GM12878 (cell line): ENCODE measurements at regions not wholly inside any gene's neighbourhood (a gene's known extent, or its start where the extent isn't known, plus 50 kb on each side); places are given as distances from the start of the nearest gene placed in this dataset.

Source experiments
- ATAC-seq: fragments of 200-7000 bp; cut with Tn5 transposase; 3 replicates; pipeline ENCODE4 v1.9.1; 2020; ENCODE audit warnings: mild to moderate bottlenecking, moderate library complexity
- BruUV-seq: library from RNA; stranded (reverse); fragments of 400-500 nt; replicated peaks from 2 replicates; lab custom pipeline; 2021; lab: Mats Ljungman, UMichigan
- CTCF ChIA-PET: fragments of 300-600 bp; sonication (Branson Sonifier 250); formaldehyde crosslinking; extraction: SDS; loops from one replicate; lab custom pipeline; 2021; ENCODE audit warnings: inconsistent platforms; lab: Yijun Ruan, JAX
- POLR2A ChIA-PET: fragments of 350-600 bp; formaldehyde crosslinking; extraction: SDS; loops from one replicate; lab custom pipeline; 2021; ENCODE audit warnings: inconsistent platforms; lab: Charles Lee
- RAD21 ChIA-PET: fragments of 300-600 bp; sonication (Branson Sonifier 250); formaldehyde crosslinking; loops from one replicate; lab custom pipeline; 2023; ENCODE audit warnings: antibody characterized with exemption; ENCODE audit not compliant: unreplicated experiment; lab: Charles Lee
- SMC1A ChIA-PET: fragments of 300-600 bp; sonication (Branson Sonifier 250); formaldehyde crosslinking; loops from one replicate; lab custom pipeline; 2023; ENCODE audit not compliant: unreplicated experiment, uncharacterized antibody; lab: Charles Lee
- DNase-seq: peaks from one replicate; pipeline ENCODE4 v3.0.0-alpha.2; 2011; ENCODE audit warnings: low read depth, low spot score
- FAIRE-seq: peaks from 3 replicates; lab custom pipeline; 2011; peaks lifted over from hg19 to GRCh38; lab: Jason Lieb, UNC
- H2AFZ ChIP-seq: 2 replicates; pipeline ENCODE4 v1.6.0; 2011; ENCODE audit warnings: low read depth, low read length, control low read depth; ENCODE audit not compliant: control insufficient read depth
- H3K27ac ChIP-seq: 2 replicates; pipeline ENCODE4 v1.5.1; 2011; ENCODE audit warnings: control low read depth; ENCODE audit not compliant: control insufficient read depth, insufficient read depth
- H3K27me3 ChIP-seq, 2 experiments: replicated peaks in 1 of 2; 2 replicates each; pipeline versions ENCODE4 v1.6.0 to v1.6.1; 2011; ENCODE audit warnings: low read length in 1 of 2; ENCODE audit not compliant: control insufficient read depth in 2 of 2, insufficient read depth in 2 of 2
- H3K36me3 ChIP-seq, 2 experiments: 2 replicates each; pipeline ENCODE4 v1.5.1; 2011; ENCODE audit warnings: low read length in 1 of 2; ENCODE audit not compliant: control insufficient read depth in 2 of 2, insufficient read depth in 2 of 2
- H3K4me1 ChIP-seq: 2 replicates; pipeline ENCODE4 v1.6.1; 2011; ENCODE audit warnings: mild to moderate bottlenecking, low read length, moderate library complexity, mixed read lengths; ENCODE audit not compliant: control insufficient read depth, insufficient read depth
- H3K4me2 ChIP-seq: 2 replicates; pipeline ENCODE4 v1.6.0; 2011; ENCODE audit warnings: control low read depth; ENCODE audit not compliant: control insufficient read depth, insufficient read depth
- H3K4me3 ChIP-seq: fragments of 200-600 bp; sonication (generic); 2 replicates; pipeline ENCODE4 v1.5.1; 2016
- H3K79me2 ChIP-seq: 2 replicates; pipeline ENCODE4 v1.6.0; 2011; ENCODE audit warnings: low read length; ENCODE audit not compliant: control insufficient read depth, insufficient read depth
- H3K9ac ChIP-seq: 2 replicates; pipeline ENCODE4 v1.8.0; 2011; ENCODE audit warnings: low read length, control low read depth, mixed read lengths; ENCODE audit not compliant: control insufficient read depth, insufficient read depth
- H3K9me3 ChIP-seq: replicated peaks from 3 replicates; pipeline ENCODE4 v1.5.1; 2011; ENCODE audit warnings: mild to moderate bottlenecking, low read length; ENCODE audit not compliant: control insufficient read depth, insufficient read depth
- H4K20me1 ChIP-seq: 2 replicates; pipeline ENCODE4 v1.6.0; 2011; ENCODE audit not compliant: control insufficient read depth, insufficient read depth
- CUX1 ChIP-seq: IDR thresholded peaks from 2 replicates; pipeline ENCODE4 v1.6.1; 2012; ENCODE audit warnings: improper control_type of control experiment, low read depth, low read length; ENCODE audit not compliant: insufficient replicate concordance
- FOS ChIP-seq: IDR thresholded peaks from 3 replicates; pipeline ENCODE4 v1.6.1; 2011; ENCODE audit warnings: borderline replicate concordance; ENCODE audit not compliant: insufficient read length; ENCODE audit errors: extremely low read depth
- GATAD2B ChIP-seq: fragments of 450-650 bp; conservative IDR thresholded peaks from 2 replicates; pipeline ENCODE4 v1.6.1; 2017; ENCODE audit warnings: low read depth, mild to moderate bottlenecking, moderate library complexity
- HDAC6 ChIP-seq: fragments of 200-600 bp; sonication (generic); IDR thresholded peaks from one replicate; pipeline ENCODE4 v1.8.0; 2017; ENCODE audit warnings: antibody characterized with exemption; ENCODE audit not compliant: unreplicated experiment
- IRF4 ChIP-seq: IDR thresholded peaks from 2 replicates; pipeline ENCODE4 v1.6.1; 2011; ENCODE audit warnings: low read depth, low read length
- RAD51 ChIP-seq: fragments of 450-650 bp; IDR thresholded peaks from 2 replicates; pipeline ENCODE4 v1.6.1; 2016; ENCODE audit warnings: moderate library complexity, mild to moderate bottlenecking, inconsistent platforms
- RB1 ChIP-seq: fragments of 450-650 bp; formaldehyde crosslinking; IDR thresholded peaks from 2 replicates; pipeline ENCODE4 v1.6.1; 2017; ENCODE audit warnings: mild to moderate bottlenecking, borderline replicate concordance
- RUNX3 ChIP-seq: IDR thresholded peaks from 2 replicates; pipeline ENCODE4 v1.6.1; 2012; ENCODE audit warnings: low read length, inconsistent platforms
- SPI1 ChIP-seq: IDR thresholded peaks from 2 replicates; pipeline ENCODE4 v1.6.1; 2011; ENCODE audit warnings: low read depth, mild to moderate bottlenecking, low read length, moderate library complexity, borderline replicate concordance; ENCODE audit not compliant: insufficient read depth
- ZBED1 ChIP-seq: IDR thresholded peaks from 2 replicates; pipeline ENCODE4 v1.6.1; 2016; ENCODE audit warnings: borderline replicate concordance
- WGBS: methylation state at CpG from one replicate; pipeline ENCODE4 v1.1.6; 2016; ENCODE audit warnings: low lambda C conversion rate; ENCODE audit not compliant: insufficient replicate concordance, insufficient coverage; ENCODE audit errors: missing lambda C conversion rate; 5-methylcytosine and 5-hydroxymethylcytosine counted together
- in situ Hi-C: fragments of 300-500 bp; cut with MboI; formaldehyde crosslinking; loops from 9 replicates; pipeline ENCODE4 v1.14.3; 2018; ENCODE audit warnings: mixed read lengths
- intact Hi-C: fragments of 100-400 bp; cut with micrococcal nuclease; formaldehyde crosslinking; loops from one replicate; pipeline ENCODE4 v1.14.2; 2022; ENCODE audit not compliant: unreplicated experiment

GRCh38 chr16:66269617-66270332 lies 96.7 kb upstream of the CDH5 start:
- no peak for FAIRE-seq
- no peaks in the 10 kb centered on the region for H3K9me3 ChIP-seq
- DNase-seq: no peak
- ATAC-seq: no peak
- no peak overlapping the region for H2AFZ ChIP-seq
- no peak overlapping the region for H3K4me3 ChIP-seq
- intact Hi-C loops (loop anchor here (2.0 kb wide), 2 partner anchors 53 to 565 kb away; no protein-coding TSS in a partner anchor), in situ Hi-C loops (no loop called here)
- no peaks in the 10 kb centered on the region for H3K36me3 ChIP-seq
- peaks cover 0 to 2% of the 10 kb centered on the region in 2 experiments; a peak in 3 of 4 replicates for H3K27me3 ChIP-seq
- ChIA-PET RAD21 (no interaction called here), SMC1A (no interaction called here), POLR2A (no interaction called here), CTCF (interaction anchor here (0.6 to 1.0 kb wide), 2 partner anchors 8 to 11 kb away, joined by 3 read pairs; no protein-coding TSS in a partner anchor)
- no peak overlapping the region for H3K27ac ChIP-seq
- BruUV-seq: no TSS peak
- H3K4me1 ChIP-seq: no peaks in the 10 kb centered on the region
- H3K79me2 ChIP-seq: no peaks in the 10 kb centered on the region
- TF ChIP-seq HDAC6: no peak
- TF ChIP-seq SPI1: no peak
- no peak for TF ChIP-seq RUNX3
- TF ChIP-seq FOS: no peak
- no peak for TF ChIP-seq ZBED1
- no peak for TF ChIP-seq IRF4
- TF ChIP-seq CUX1: no peak
- TF ChIP-seq RAD51: no peak
- no peak for TF ChIP-seq GATAD2B
- no peak for TF ChIP-seq RB1
- WGBS: 38% methylated on average over 13 of the region's 14 CpGs
- no peak overlapping the region for H3K4me2 ChIP-seq
- H4K20me1 ChIP-seq: no peaks in the 10 kb centered on the region
- no peak overlapping the region for H3K9ac ChIP-seq
